HL-60 (cell line): ENCODE measurements at regions not wholly inside any gene's neighbourhood (a gene's known extent, or its start where the extent isn't known, plus 50 kb on each side); places are given as distances from the start of the nearest gene placed in this dataset.

Source experiments
- CTCF ChIP-seq: IDR thresholded peaks from one replicate; pipeline ENCODE4 v1.5.1; 2011; ENCODE audit warnings: low read length, control low read depth, inconsistent platforms; ENCODE audit not compliant: insufficient read depth
- POLR2AphosphoS5 ChIP-seq: IDR thresholded peaks from 2 replicates; pipeline ENCODE4 v1.6.1; 2012; ENCODE audit warnings: low read depth

GRCh38 chr6:87860902-87861301, 158.9 kb upstream of the AKIRIN2 start:
- TF ChIP-seq CTCF (no peak), POLR2AphosphoS5 (no peak)
